ENCODE measurements at regions not wholly inside any gene's neighbourhood (a gene's known extent, or its start where the extent isn't known, plus 50 kb on each side); places are given as distances from the start of the nearest gene placed in this dataset.

DNA sequence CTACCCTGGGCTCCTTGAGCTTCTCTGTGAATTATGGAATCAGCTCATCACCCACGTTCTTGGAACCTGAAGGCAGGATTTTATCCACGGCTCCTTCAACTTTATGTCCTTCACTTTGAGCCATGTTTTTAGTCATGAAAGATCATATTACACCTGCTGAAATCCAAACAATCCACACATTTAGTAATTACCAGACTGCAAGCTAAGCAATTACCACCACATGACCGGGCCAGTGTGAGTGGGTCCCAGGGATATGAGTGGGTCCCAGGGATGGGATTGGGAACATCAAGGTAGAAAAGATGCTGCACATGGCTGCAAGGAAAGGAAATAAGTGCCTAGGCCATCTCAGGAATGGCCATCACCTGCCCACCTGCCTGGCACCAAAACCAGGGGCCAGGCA lies 140.3 kb upstream of the IQSEC1 start:
- TF ChIP-seq ZFP36 (IDR thresholded peaks at IDR 0.05; ENCODE audit: low read depth, low read length, partially characterized antibody) (no peak), IRF2 (CRISPR knock-in tag; IDR thresholded peaks at IDR 0.05) (no peak), ZNF354B (CRISPR knock-in tag; IDR thresholded peaks at IDR 0.05) (no peak), RBM15 (IDR thresholded peaks at IDR 0.05; ENCODE audit: insufficient read depth, low read length) (no peak), ILF3 (IDR thresholded peaks at IDR 0.05; ENCODE audit: borderline replicate concordance) (no peak), SMC3 (conservative IDR thresholded peaks at IDR 0.05; ENCODE audit: insufficient read depth, low read depth, low read length) (no peak)
- TF ChIP-seq, protein P1, sequence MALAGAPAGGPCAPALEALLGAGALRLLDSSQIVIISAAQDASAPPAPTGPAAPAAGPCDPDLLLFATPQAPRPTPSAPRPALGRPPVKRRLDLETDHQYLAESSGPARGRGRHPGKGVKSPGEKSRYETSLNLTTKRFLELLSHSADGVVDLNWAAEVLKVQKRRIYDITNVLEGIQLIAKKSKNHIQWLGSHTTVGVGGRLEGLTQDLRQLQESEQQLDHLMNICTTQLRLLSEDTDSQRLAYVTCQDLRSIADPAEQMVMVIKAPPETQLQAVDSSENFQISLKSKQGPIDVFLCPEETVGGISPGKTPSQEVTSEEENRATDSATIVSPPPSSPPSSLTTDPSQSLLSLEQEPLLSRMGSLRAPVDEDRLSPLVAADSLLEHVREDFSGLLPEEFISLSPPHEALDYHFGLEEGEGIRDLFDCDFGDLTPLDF (CRISPR knock-in tag; IDR thresholded peaks at IDR 0.05): no peak
- TF ChIP-seq, protein P2, sequence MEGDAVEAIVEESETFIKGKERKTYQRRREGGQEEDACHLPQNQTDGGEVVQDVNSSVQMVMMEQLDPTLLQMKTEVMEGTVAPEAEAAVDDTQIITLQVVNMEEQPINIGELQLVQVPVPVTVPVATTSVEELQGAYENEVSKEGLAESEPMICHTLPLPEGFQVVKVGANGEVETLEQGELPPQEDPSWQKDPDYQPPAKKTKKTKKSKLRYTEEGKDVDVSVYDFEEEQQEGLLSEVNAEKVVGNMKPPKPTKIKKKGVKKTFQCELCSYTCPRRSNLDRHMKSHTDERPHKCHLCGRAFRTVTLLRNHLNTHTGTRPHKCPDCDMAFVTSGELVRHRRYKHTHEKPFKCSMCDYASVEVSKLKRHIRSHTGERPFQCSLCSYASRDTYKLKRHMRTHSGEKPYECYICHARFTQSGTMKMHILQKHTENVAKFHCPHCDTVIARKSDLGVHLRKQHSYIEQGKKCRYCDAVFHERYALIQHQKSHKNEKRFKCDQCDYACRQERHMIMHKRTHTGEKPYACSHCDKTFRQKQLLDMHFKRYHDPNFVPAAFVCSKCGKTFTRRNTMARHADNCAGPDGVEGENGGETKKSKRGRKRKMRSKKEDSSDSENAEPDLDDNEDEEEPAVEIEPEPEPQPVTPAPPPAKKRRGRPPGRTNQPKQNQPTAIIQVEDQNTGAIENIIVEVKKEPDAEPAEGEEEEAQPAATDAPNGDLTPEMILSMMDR (IDR thresholded peaks at IDR 0.05 in 2 of 3, conservative IDR thresholded peaks at IDR 0.05 in 1 of 3; ENCODE audit: insufficient read depth in 2 of 3, low read depth in 1 of 3, low read length in 3 of 3): no peak

All from K562 (cell line).